ENCODE measurements at regions not wholly inside any gene's neighbourhood (a gene's known extent, or its start where the extent isn't known, plus 50 kb on each side); places are given as distances from the start of the nearest gene placed in this dataset.

DNA sequence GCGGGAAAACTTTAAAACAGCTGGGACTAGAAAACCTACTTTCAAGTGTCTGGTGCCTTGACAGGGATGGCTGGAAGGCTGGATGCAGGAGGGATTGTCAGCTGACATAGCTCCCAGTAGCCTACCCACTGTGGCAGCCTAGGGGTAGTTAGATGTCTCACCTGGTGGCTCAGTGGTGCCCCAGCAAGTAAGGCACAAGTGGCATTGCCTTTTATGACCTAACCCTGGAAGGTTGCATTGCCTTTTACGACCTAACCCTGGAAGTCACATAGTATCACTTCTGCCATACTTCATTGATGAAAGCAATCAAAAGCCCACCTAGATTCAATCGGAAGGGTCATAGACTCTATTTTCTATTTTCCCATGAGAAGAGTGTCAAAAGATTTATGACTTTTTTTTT is 724.7 kb upstream of the TBX3 start:
- Histone ChIP-seq H3K79me2 (ENCODE audit: control insufficient read depth in 1 of 2, insufficient read depth in 2 of 2, low read length in 2 of 2) (no peaks in the 10 kb centered on the region), H2AK5ac (ENCODE audit: low read depth, low read length) (no peak overlapping the region), H3K23ac (ENCODE audit: insufficient read length) (no peak overlapping the region), H2BK20ac (ENCODE audit: low read length) (no peak overlapping the region), H3K23me2 (ENCODE audit: low read depth, low read length) (no peaks in the 10 kb centered on the region), H4K5ac (ENCODE audit: insufficient read length, low read depth, low read length) (no peak overlapping the region), H2BK120ac (replicated peaks; ENCODE audit: low read depth, low read length) (no peak overlapping the region), H3K9ac (replicated peaks in 1 of 4; ENCODE audit: extremely low read depth in 1 of 4, low read depth in 3 of 4, low read length in 3 of 4) (no peak overlapping the region), H3K9me3 (ENCODE audit: insufficient read depth in 2 of 2, low read depth in 1 of 2, low read length in 1 of 2) (no peaks in the 10 kb centered on the region), H3K27ac (ENCODE audit: low read depth, low read length) (no peak overlapping the region), H2AFZ (ENCODE audit: low read length) (no peak overlapping the region), H3K18ac (ENCODE audit: extremely low read depth, low read length) (no peak overlapping the region), H3K36me3 (ENCODE audit: control insufficient read depth in 2 of 4, insufficient read depth in 4 of 4, low read length in 3 of 4) (no peaks in the 10 kb centered on the region), H2BK12ac (ENCODE audit: low read depth, low read length) (no peak overlapping the region), H4K8ac (ENCODE audit: extremely low read depth, insufficient read depth, low read length) (no peak overlapping the region), H3K79me1 (ENCODE audit: low read depth, low read length) (no peaks in the 10 kb centered on the region), H3K4me3 (ENCODE audit: extremely low read depth in 1 of 4, insufficient read depth in 2 of 4, low read depth in 3 of 4, low read length in 4 of 4) (no peak overlapping the region), H3K56ac (replicated peaks; ENCODE audit: insufficient read length, low read depth, low read length) (no peak overlapping the region), H3K27me3 (replicated peaks in 1 of 4; ENCODE audit: control insufficient read depth in 3 of 4, extremely low read depth in 1 of 4, insufficient read depth in 3 of 4, low read length in 3 of 4) (no peaks in the 10 kb centered on the region), H3K14ac (ENCODE audit: insufficient read length) (no peak overlapping the region), H2BK15ac (ENCODE audit: low read length) (no peak overlapping the region), H2BK5ac (ENCODE audit: low read depth, low read length) (no peak overlapping the region), H4K91ac (replicated peaks; ENCODE audit: insufficient read length, low read length) (no peak overlapping the region), H3K4me2 (ENCODE audit: insufficient read depth in 1 of 2, low read depth in 2 of 2, low read length in 2 of 2) (no peak overlapping the region), H3K4me1 (replicated peaks in 1 of 4; ENCODE audit: control insufficient read depth in 3 of 4, insufficient read depth in 4 of 4, low read length in 3 of 4) (peaks cover 0 to 12% (median 6%) of the 10 kb centered on the region in 4 experiments; a peak in 5 of 7 replicates), H4K20me1 (replicated peaks in 1 of 2; ENCODE audit: control insufficient read depth in 1 of 2, insufficient read depth in 2 of 2, low read length in 2 of 2) (no peaks in the 10 kb centered on the region), H3K4ac (replicated peaks; ENCODE audit: insufficient read length, low read depth, low read length) (no peak overlapping the region)
- POLR2A ChIA-PET (ENCODE audit: partially characterized antibody): no interaction called here
- WGBS, 2 experiments (ENCODE audit: extremely low coverage in 1 of 2, insufficient coverage in 1 of 2, insufficient read length in 1 of 2, insufficient replicate concordance in 2 of 2, low coverage in 1 of 2, low lambda C conversion rate in 2 of 2, missing lambda C conversion rate in 1 of 2): 90% methylated on average over 3 of the region's 3 CpGs; no CpG with 5 or more reads in 1 of the 2 experiments
- DNase-seq (ENCODE audit: low read depth in 1 of 2, low spot score in 2 of 2) (no peak), FAIRE-seq (no peak)
- CTCF ChIA-PET (ENCODE audit: partially characterized antibody): interaction anchor here (0.6 to 1.7 kb wide), 3 partner anchors 13 to 372 kb away, joined by 3 to 4 read pairs (median 3); no protein-coding TSS in a partner anchor
- TF ChIP-seq SP2 (IDR thresholded peaks at IDR 0.05; ENCODE audit: low read length) (no peak), BRCA1 (IDR thresholded peaks at IDR 0.05; ENCODE audit: low read depth, low read length) (no peak), PHF8 (conservative IDR thresholded peaks at IDR 0.05; ENCODE audit: low read depth, low read length) (no peak), SIN3A (conservative IDR thresholded peaks at IDR 0.05 in 1 of 2, IDR thresholded peaks at IDR 0.05 in 1 of 2; ENCODE audit: low read depth in 1 of 2, low read length in 2 of 2) (no peak), POLR2A (IDR thresholded peaks at IDR 0.05; ENCODE audit: control extremely low read depth in 1 of 2, low read depth in 2 of 2, low read length in 2 of 2) (no peak), JUND (IDR thresholded peaks at IDR 0.05; ENCODE audit: low read length) (no peak), JUN (IDR thresholded peaks at IDR 0.05; ENCODE audit: low read depth, low read length) (no peak), MAFK (IDR thresholded peaks at IDR 0.05; ENCODE audit: low read depth, low read length) (no peak), SRF (IDR thresholded peaks at IDR 0.05; ENCODE audit: low read depth, low read length) (no peak), YY1 (IDR thresholded peaks at IDR 0.05; ENCODE audit: low read depth, low read length) (no peak), CHD1 (IDR thresholded peaks at IDR 0.05; ENCODE audit: low read depth, low read length) (no peak), TAF1 (IDR thresholded peaks at IDR 0.05; ENCODE audit: low read depth, low read length) (no peak)
- TF ChIP-seq, protein P1, sequence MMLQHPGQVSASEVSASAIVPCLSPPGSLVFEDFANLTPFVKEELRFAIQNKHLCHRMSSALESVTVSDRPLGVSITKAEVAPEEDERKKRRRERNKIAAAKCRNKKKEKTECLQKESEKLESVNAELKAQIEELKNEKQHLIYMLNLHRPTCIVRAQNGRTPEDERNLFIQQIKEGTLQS (IDR thresholded peaks at IDR 0.05; ENCODE audit: insufficient read depth, low read depth, low read length): no peak
- TF ChIP-seq, protein P2, sequence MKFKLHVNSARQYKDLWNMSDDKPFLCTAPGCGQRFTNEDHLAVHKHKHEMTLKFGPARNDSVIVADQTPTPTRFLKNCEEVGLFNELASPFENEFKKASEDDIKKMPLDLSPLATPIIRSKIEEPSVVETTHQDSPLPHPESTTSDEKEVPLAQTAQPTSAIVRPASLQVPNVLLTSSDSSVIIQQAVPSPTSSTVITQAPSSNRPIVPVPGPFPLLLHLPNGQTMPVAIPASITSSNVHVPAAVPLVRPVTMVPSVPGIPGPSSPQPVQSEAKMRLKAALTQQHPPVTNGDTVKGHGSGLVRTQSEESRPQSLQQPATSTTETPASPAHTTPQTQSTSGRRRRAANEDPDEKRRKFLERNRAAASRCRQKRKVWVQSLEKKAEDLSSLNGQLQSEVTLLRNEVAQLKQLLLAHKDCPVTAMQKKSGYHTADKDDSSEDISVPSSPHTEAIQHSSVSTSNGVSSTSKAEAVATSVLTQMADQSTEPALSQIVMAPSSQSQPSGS (IDR thresholded peaks at IDR 0.05; ENCODE audit: low read length): no peak

Data from H1 (cell line).